IMR-90 (cell line): ENCODE measurements at regions not wholly inside any gene's neighbourhood (a gene's known extent, or its start where the extent isn't known, plus 50 kb on each side); places are given as distances from the start of the nearest gene placed in this dataset.

Experiments
- BHLHE40 ChIP-seq: fragments of 150-350 bp; IDR thresholded peaks from 2 replicates; pipeline ENCODE4 v1.6.1; 2016; ENCODE audit warnings: mild to moderate bottlenecking, low read depth, low read length
- CEBPB ChIP-seq: IDR thresholded peaks from 2 replicates; pipeline ENCODE4 v1.6.1; 2012; ENCODE audit warnings: low read depth, low read length, improper control_type of control experiment
- CHD1 ChIP-seq: IDR thresholded peaks from 2 replicates; pipeline ENCODE4 v1.6.1; 2012; ENCODE audit warnings: low read depth, low read length, improper control_type of control experiment
- ELK1 ChIP-seq: fragments of 150-350 bp; IDR thresholded peaks from 2 replicates; pipeline ENCODE4 v1.6.1; 2016; ENCODE audit warnings: low read depth, mild to moderate bottlenecking, low read length, moderate library complexity, borderline replicate concordance
- FOS ChIP-seq: fragments of 150-350 bp; IDR thresholded peaks from 2 replicates; pipeline ENCODE4 v1.6.1; 2016; ENCODE audit warnings: low read depth, low read length
- MAFK ChIP-seq: IDR thresholded peaks from 2 replicates; pipeline ENCODE4 v1.6.1; 2012; ENCODE audit warnings: low read depth, low read length, improper control_type of control experiment
- MXI1 ChIP-seq: IDR thresholded peaks from 2 replicates; pipeline ENCODE4 v1.6.1; 2012; ENCODE audit warnings: low read depth, mild to moderate bottlenecking, low read length, moderate library complexity, borderline replicate concordance
- POLR2A ChIP-seq: IDR thresholded peaks from 2 replicates; pipeline ENCODE4 v1.6.1; 2012; ENCODE audit warnings: mild to moderate bottlenecking, low read depth, low read length
- RAD21 ChIP-seq: IDR thresholded peaks from 2 replicates; pipeline ENCODE4 v1.6.1; 2012; ENCODE audit warnings: low read length, improper control_type of control experiment
- RFX5 ChIP-seq: IDR thresholded peaks from 2 replicates; pipeline ENCODE4 v1.8.0; 2012; ENCODE audit warnings: low read depth, mild to moderate bottlenecking, low read length, moderate library complexity
- SMC3 ChIP-seq: fragments of 150-350 bp; IDR thresholded peaks from 2 replicates; pipeline ENCODE4 v1.6.1; 2016; ENCODE audit warnings: low read depth, mild to moderate bottlenecking, antibody characterized with exemption, low read length, moderate library complexity
- TF ChIP-seq, protein P1 (sequence below): conservative IDR thresholded peaks from 2 replicates; pipeline ENCODE4 v1.5.1; 2012; ENCODE audit warnings: mild to moderate bottlenecking, low read depth, low read length, improper control_type of control experiment

DNA sequence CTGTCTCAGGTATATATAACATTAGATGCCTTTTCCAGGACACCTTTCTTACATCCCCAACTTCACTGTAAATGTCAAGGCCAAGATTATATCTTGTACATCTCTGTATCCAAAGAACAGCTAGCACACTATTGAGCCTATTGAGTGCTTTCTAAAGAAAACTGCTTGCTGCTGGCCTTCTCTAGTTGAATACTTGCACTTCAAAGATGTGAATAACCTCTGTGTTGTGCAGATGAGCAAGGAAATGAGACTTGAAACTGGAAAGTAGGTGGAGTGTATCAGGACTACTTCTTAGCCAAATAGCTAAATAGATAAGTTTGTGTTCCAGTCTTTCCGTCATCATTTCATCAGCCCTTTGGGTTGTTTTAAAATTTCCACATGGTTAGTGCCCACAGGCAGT, 704.4 kb upstream of the AMOT start:
- TF ChIP-seq, protein P1, sequence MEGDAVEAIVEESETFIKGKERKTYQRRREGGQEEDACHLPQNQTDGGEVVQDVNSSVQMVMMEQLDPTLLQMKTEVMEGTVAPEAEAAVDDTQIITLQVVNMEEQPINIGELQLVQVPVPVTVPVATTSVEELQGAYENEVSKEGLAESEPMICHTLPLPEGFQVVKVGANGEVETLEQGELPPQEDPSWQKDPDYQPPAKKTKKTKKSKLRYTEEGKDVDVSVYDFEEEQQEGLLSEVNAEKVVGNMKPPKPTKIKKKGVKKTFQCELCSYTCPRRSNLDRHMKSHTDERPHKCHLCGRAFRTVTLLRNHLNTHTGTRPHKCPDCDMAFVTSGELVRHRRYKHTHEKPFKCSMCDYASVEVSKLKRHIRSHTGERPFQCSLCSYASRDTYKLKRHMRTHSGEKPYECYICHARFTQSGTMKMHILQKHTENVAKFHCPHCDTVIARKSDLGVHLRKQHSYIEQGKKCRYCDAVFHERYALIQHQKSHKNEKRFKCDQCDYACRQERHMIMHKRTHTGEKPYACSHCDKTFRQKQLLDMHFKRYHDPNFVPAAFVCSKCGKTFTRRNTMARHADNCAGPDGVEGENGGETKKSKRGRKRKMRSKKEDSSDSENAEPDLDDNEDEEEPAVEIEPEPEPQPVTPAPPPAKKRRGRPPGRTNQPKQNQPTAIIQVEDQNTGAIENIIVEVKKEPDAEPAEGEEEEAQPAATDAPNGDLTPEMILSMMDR = no peak
- TF ChIP-seq POLR2A (no peak), ELK1 (no peak), RAD21 (no peak), FOS (no peak), MAFK (no peak), CEBPB (no peak), MXI1 (no peak), RFX5 (no peak), SMC3 (no peak), BHLHE40 (no peak), CHD1 (no peak)
